PC-3 (cell line): ENCODE measurements at regions not wholly inside any gene's neighbourhood (a gene's known extent, or its start where the extent isn't known, plus 50 kb on each side); places are given as distances from the start of the nearest gene placed in this dataset.

Experiments
- ATAC-seq: fragments of 200-7000 bp; cut with Tn5 transposase; 2 replicates; pipeline ENCODE4 v1.9.1; 2020; ENCODE audit warnings: mild to moderate bottlenecking, moderate library complexity
- BruUV-seq: library from RNA; stranded (reverse); fragments of 400-500 nt; replicated peaks from 2 replicates; lab custom pipeline; 2021; lab: Mats Ljungman, UMichigan
- CTCF ChIA-PET: fragments of 300-600 bp; sonication (Branson Sonifier 250); formaldehyde crosslinking; loops from one replicate; lab custom pipeline; 2022; ENCODE audit warnings: antibody characterized with exemption; lab: Charles Lee
- POLR2A ChIA-PET: fragments of 300-600 bp; sonication (Branson Sonifier 250); formaldehyde crosslinking; loops from one replicate; lab custom pipeline; 2022; ENCODE audit warnings: antibody characterized with exemption; ENCODE audit not compliant: unreplicated experiment; lab: Charles Lee
- DNase-seq: peaks from one replicate; pipeline ENCODE4 v3.0.0-alpha.2; 2015
- H2AFZ ChIP-seq: fragments of 300-600 bp; sonication (generic); 2 replicates; pipeline ENCODE4 v1.6.0; 2016; ENCODE audit warnings: antibody characterized with exemption, low read length
- H3F3A ChIP-seq: fragments of 300-600 bp; sonication (generic); one replicate; pipeline ENCODE4 v1.6.0; 2017; ENCODE audit warnings: antibody characterized with exemption, low read length, control low read depth, mild to moderate bottlenecking; ENCODE audit not compliant: unreplicated experiment
- H3K27ac ChIP-seq: fragments of 300-600 bp; sonication (generic); 2 replicates; pipeline ENCODE4 v1.5.1; 2016; ENCODE audit warnings: mild to moderate bottlenecking, low read length
- H3K27me3 ChIP-seq: fragments of 300-600 bp; sonication (generic); 2 replicates; pipeline ENCODE4 v1.6.1; 2016; ENCODE audit warnings: low read length, mixed read lengths
- H3K36me3 ChIP-seq: fragments of 300-600 bp; sonication (generic); 2 replicates; pipeline ENCODE4 v1.6.1; 2016; ENCODE audit warnings: low read depth, mixed run types, low read length, mixed read lengths
- H3K4me1 ChIP-seq: fragments of 300-600 bp; sonication (generic); 2 replicates; pipeline ENCODE4 v1.5.1; 2016; ENCODE audit warnings: low read length; ENCODE audit not compliant: insufficient read depth
- H3K4me2 ChIP-seq: fragments of 300-600 bp; sonication (generic); 2 replicates; pipeline ENCODE4 v1.6.0; 2016; ENCODE audit warnings: low read length
- H3K4me3 ChIP-seq: fragments of 300-600 bp; sonication (generic); 2 replicates; pipeline ENCODE4 v1.5.1; 2016; ENCODE audit warnings: mild to moderate bottlenecking, low read length, mixed read lengths
- H3K79me2 ChIP-seq: fragments of 300-600 bp; sonication (generic); 2 replicates; pipeline ENCODE4 v1.6.1; 2017; ENCODE audit warnings: low read length, mixed read lengths
- H3K9ac ChIP-seq: fragments of 300-600 bp; sonication (generic); 2 replicates; pipeline ENCODE4 v1.6.0; 2016; ENCODE audit warnings: mild to moderate bottlenecking, low read length
- H3K9me2 ChIP-seq: fragments of 300-600 bp; sonication (generic); replicated peaks from 2 replicates; pipeline ENCODE4 v1.6.1; 2016; ENCODE audit warnings: mixed run types, low read length, mixed read lengths
- H3K9me3 ChIP-seq: fragments of 300-600 bp; sonication (generic); 2 replicates; pipeline ENCODE4 v1.6.1; 2016; ENCODE audit warnings: low read length, mixed read lengths
- H4K20me1 ChIP-seq: fragments of 300-600 bp; sonication (generic); 2 replicates; pipeline ENCODE4 v1.6.1; 2016; ENCODE audit warnings: low read length, mixed read lengths
- EZH2 ChIP-seq: fragments of 300-600 bp; sonication (generic); IDR thresholded peaks from one replicate; pipeline ENCODE4 v1.6.1; 2017; ENCODE audit warnings: antibody characterized with exemption, mild to moderate bottlenecking, low read length; ENCODE audit not compliant: unreplicated experiment
- EZH2phosphoT487 ChIP-seq: fragments of 300-600 bp; sonication (generic); IDR thresholded peaks from 2 replicates; pipeline ENCODE4 v1.6.1; 2018; ENCODE audit warnings: mild to moderate bottlenecking, antibody characterized with exemption, low read length, borderline replicate concordance
- intact Hi-C: fragments of 100-400 bp; cut with micrococcal nuclease; formaldehyde crosslinking; loops from 2 replicates; pipeline ENCODE4 v1.9.0; 2023
- TF ChIP-seq, protein P1 (sequence below): fragments of 300-600 bp; sonication (generic); conservative IDR thresholded peaks from 2 replicates; pipeline ENCODE4 v1.5.1; 2017; ENCODE audit warnings: antibody characterized with exemption, low read depth, mild to moderate bottlenecking, low read length

DNA sequence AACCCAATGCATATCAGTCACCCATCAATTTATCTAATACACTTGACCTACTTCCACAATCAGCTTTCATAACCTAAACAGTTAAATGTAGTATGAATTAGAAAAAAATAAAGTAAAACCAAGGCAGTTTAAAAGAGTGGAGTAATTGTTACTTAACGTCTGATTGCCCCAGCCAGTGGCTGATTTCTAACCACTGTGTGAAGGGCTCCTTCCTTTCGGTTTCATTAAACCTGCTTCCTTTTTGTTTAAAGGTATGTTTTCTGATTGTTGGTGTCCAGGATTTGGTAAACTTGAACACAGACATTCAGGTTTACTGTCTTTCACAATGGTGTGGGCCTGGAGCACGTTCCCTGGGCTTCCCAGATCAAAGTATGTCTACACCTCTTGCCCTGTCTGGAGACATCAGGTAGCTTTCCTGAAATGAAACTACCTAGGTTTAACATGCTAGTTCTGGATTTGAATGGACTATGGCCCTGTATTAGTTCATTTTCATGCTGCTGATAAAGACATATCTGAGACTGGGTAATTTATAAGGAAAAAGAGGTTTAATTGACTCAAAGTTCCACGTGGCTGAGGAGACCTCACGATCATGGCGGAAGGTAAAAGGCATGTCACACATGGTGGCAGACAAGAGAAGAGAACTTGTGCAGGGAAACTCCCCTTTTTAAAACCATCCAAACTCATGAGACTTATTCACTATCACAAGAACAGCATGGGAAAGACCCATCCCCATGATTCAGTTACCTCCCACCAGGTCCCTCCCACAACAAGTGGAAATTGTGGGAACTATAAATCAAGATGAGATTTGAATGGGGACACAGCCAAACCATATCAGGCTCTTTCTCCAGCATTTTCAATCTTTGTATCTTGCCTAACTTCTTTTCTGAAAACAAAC lies 605.2 kb upstream of the ID2 start:
- intact Hi-C loops: no loop called here
- ChIA-PET POLR2A (no interaction called here), CTCF (no interaction called here)

DNA sequence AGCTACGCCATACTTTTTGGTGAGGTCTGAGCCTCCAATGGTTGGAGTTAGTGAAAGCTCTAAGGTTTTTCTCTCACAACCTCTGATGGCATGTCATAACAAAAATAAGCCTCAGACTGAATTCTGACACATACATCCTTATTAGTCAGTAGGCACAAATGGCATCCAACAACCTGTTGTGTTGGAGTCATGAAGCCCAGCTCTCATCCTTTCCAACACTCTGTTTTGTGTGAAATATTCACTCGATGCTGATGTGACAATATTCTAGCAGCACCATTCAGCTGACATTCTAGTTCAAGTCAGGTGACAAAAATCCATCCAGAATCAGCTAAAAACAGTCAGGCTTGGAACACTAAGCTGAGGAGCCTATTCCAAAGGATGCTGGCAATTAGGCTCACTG lies 603.2 kb upstream of the ID2 start:
- no peak overlapping the region for H2AFZ ChIP-seq
- H3K9me2 ChIP-seq: no peaks in the 10 kb centered on the region
- no peaks in the 10 kb centered on the region for H3K79me2 ChIP-seq
- POLR2A ChIA-PET: no interaction called here
- BruUV-seq: no TSS peak
- TF ChIP-seq EZH2phosphoT487 (no peak), EZH2 (no peak)
- TF ChIP-seq, protein P1, sequence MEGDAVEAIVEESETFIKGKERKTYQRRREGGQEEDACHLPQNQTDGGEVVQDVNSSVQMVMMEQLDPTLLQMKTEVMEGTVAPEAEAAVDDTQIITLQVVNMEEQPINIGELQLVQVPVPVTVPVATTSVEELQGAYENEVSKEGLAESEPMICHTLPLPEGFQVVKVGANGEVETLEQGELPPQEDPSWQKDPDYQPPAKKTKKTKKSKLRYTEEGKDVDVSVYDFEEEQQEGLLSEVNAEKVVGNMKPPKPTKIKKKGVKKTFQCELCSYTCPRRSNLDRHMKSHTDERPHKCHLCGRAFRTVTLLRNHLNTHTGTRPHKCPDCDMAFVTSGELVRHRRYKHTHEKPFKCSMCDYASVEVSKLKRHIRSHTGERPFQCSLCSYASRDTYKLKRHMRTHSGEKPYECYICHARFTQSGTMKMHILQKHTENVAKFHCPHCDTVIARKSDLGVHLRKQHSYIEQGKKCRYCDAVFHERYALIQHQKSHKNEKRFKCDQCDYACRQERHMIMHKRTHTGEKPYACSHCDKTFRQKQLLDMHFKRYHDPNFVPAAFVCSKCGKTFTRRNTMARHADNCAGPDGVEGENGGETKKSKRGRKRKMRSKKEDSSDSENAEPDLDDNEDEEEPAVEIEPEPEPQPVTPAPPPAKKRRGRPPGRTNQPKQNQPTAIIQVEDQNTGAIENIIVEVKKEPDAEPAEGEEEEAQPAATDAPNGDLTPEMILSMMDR: no peak
- CTCF ChIA-PET: no interaction called here
- no peak for DNase-seq
- H3K4me1 ChIP-seq: no peaks in the 10 kb centered on the region
- no peaks in the 10 kb centered on the region for H3K9me3 ChIP-seq
- ATAC-seq: no peak
- intact Hi-C loops: no loop called here
- no peaks in the 10 kb centered on the region for H4K20me1 ChIP-seq
- no peaks in the 10 kb centered on the region for H3K27me3 ChIP-seq
- H3K27ac ChIP-seq: no peak overlapping the region
- H3K4me3 ChIP-seq: no peak overlapping the region
- H3K9ac ChIP-seq: no peak overlapping the region
- no peaks in the 10 kb centered on the region for H3K36me3 ChIP-seq
- H3K4me2 ChIP-seq: no peak overlapping the region
- no peaks in the 10 kb centered on the region for H3F3A ChIP-seq

More for the DNA sequence above, 605.2 kb upstream of the ID2 start:
- Histone ChIP-seq H3K9ac (no peak overlapping the region), H4K20me1 (no peaks in the 10 kb centered on the region), H3K27ac (no peak overlapping the region), H3F3A (no peaks in the 10 kb centered on the region), H3K4me2 (no peak overlapping the region), H3K27me3 (no peaks in the 10 kb centered on the region), H3K79me2 (no peaks in the 10 kb centered on the region), H3K36me3 (no peaks in the 10 kb centered on the region), H2AFZ (no peak overlapping the region), H3K9me2 (no peaks in the 10 kb centered on the region), H3K9me3 (no peaks in the 10 kb centered on the region), H3K4me3 (no peak overlapping the region), H3K4me1 (no peaks in the 10 kb centered on the region)
- TF ChIP-seq, protein P1: no peak
- TF ChIP-seq EZH2phosphoT487 (no peak), EZH2 (no peak)
- ATAC-seq (no peak), DNase-seq (no peak)
- BruUV-seq: no TSS peak

DNA sequence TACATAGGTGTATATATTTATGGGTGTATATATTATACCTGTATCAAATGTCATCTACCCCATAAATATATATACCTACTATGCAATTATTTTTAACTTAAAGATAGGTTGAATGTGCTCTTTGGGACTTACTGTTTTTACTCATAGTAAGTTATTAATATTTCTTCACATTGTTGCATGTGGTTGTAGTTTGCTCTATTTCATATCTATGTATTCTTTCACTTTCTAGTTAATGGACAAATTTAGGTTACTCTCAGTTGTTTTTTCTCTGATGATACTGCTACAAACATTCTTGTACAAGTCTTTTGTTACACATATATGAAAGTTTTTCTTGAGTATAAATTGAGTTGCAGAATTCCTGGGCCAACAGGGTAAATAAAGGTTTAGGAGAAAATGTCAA lies 601.8 kb upstream of the ID2 start:
- Histone ChIP-seq H3K27me3 (no peaks in the 10 kb centered on the region), H3K4me3 (no peak overlapping the region), H3K4me2 (no peak overlapping the region), H3K79me2 (no peaks in the 10 kb centered on the region), H3K9me3 (no peaks in the 10 kb centered on the region), H4K20me1 (no peaks in the 10 kb centered on the region), H3K36me3 (no peaks in the 10 kb centered on the region), H2AFZ (no peak overlapping the region), H3F3A (no peaks in the 10 kb centered on the region), H3K4me1 (no peaks in the 10 kb centered on the region), H3K9me2 (no peaks in the 10 kb centered on the region), H3K9ac (no peak overlapping the region), H3K27ac (no peak overlapping the region)
- no TSS peak for BruUV-seq
- ChIA-PET POLR2A (no interaction called here), CTCF (no interaction called here)
- TF ChIP-seq EZH2phosphoT487 (no peak), EZH2 (no peak)
- TF ChIP-seq, protein P1: no peak
- DNase-seq (no peak), ATAC-seq (no peak)
- intact Hi-C loops: loop anchor here (10.0 kb wide), 1 partner anchor 225 kb away; no protein-coding TSS in a partner anchor
